SHP77 treated with DMSO at 0.1 percent for 48 hours (cell line): ENCODE measurements at regions not wholly inside any gene's neighbourhood (a gene's known extent, or its start where the extent isn't known, plus 50 kb on each side); places are given as distances from the start of the nearest gene placed in this dataset.
A peak's percentile ranks its signal among the peaks of the same experiment; 100 is the strongest.
"Not testable (repeated sequence)": the region's sequence is repeated elsewhere in the genome, so short reads cannot be mapped to it uniquely, and the experiment has no call there.

Experiments
- DNase-seq: peaks from one replicate; lab custom pipeline; 2025; lab: John Stamatoyannopoulos, UW

DNA sequence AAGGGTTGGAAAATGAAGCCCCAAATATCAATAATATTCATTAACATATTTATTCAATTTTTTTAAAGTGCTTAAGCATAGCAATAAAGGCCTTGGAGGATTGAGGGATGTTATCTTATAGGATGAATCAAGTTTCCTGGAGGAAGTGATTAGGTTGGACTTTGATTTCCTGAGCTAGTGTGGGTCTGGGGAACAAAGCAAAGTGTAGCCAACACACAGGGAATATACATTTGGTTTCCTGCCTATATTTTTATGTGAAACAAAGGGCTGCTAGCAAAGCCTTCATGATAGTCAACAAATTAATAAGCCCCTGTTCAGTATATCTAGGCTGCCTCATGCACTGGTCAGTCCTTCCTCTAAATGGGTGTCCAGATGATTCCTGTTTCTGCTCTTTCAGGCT, 261.1 kb upstream of the IL12A start:
- no peak for DNase-seq

DNA sequence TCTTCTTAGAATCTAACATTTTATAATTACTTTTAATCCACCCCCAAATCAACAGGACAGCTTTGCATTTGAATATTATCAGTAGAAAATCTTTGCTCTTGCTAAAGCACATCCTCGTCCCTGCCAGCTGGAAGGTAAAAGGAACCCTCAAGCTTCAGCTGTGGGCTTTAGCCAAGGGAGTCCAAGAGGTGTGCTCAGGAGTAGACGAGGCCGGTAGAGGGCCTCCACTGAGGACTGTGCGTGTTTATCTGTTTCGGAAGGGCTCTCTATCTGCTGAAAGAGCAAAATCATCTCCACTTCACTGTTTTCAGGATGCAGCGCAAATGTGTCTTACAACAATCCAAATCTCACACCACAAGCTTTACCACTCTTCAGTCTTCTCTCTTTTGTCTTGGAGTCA, 257.4 kb upstream of the IL12A start:
- no peak for DNase-seq

DNA sequence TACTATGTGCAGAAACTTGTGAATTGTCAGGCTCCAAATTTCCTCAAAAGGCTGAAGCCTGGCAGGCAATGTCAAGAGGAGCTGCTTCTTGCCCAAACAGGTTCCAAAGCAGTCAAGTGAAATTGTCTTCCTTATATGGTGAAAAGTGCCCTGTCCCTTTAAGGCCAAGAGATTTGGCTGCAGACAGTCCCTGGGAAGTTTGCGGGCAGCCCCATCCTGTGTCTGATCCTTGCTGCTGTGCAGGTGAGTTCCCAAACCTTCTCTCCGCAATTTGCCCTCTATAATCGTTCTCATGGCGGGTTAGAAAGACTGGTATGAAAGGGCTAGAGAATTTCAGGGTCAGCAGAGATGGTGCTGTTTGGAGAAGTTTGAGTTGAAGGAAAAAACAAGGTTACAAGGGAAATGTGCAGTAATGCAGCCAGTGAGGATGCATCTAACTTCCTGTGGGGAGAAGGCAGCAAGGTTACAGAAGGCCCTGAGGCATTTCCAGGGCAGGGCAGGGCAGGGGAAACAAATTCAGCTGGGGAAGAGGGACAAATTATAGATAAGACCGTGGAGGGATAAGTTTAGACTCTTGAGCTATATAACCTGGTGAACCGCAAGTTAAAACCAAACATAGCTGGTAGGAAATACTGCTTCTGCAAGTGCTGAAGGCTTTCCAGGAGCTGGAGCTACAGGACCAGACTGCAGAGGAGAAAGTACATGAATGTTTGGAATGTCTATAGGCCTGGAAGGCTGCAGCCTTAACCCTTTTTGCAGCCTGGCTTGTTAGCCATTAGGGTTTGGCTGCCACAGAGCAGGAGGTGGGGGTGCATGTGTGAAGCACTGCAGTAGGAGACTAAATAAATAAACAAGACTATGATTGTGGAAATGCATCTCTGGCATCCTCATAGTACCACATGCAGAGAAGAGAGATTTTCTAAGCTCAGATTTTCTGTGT, 256.2 kb upstream of the IL12A start:
- DNase-seq, result no peak

DNA sequence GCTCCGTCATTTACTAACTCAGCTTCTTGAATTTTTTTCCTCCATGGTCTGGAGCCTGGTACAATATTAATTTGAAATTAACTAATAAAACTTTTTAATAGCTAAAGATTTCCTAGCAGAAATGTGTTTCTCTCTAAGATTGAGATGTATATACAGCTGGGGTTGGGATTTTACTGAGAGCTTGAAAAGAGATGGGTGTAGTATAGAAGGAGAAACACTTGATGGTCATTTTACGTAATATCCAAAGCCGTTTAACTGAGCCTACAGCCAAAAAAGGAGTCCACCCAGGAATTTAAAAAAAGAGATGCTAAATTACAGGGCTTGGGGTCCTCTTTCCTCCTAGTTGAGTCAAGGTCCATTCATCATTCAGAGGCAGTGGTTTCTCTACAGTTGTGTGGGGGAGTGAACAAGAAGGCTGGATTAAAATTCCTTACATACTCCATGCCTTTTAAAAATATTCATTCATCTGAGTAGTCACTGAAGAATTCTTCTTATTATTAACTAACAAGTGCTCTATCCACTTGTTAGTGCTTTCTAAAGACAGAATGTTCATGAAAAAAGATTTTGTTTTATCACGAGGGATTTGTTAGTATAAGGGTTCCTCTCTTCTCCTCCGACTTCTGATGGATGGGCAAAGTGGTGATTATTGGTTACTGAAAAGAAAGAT, 255.3 kb upstream of the IL12A start:
- no peak for DNase-seq

DNA sequence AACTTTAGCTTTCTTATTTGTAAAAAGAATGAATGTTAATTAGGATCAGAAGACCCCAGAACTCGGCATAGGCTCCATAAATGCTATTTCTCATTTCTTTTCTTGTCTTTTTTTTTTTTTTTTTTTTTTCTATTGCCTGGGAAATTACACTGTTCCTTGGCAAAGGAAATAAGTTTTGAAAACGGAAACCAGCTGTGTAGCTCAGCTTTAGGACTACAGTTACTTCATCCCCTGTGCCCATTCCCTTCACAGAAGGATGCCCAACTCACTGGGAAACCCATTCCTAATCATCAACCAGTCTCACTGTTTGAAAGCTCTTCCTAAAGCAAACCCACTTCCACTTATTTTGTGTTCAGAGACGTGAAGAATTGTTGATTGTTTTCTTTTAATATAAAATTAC, 254.0 kb upstream of the IL12A start:
- DNase-seq, result no peak

DNA sequence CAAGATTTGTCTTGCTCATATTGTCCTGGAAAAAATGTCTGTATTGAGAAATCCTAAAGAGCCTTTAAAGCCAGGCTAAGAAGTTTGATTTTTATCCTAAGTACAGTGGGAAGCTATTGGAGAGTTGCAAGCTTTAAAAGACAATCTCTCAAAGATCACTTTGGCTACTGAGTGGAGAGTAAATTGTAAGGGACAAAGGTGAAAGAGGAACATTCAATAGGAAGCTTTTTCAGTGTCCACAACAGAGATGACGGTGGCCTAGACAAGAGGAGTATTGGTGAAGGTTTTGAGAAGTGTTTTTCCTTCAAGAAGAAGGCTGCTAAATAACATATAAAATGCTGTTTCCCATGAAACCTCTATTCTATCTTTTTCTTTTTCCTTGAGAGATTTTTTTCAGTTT, 249.5 kb upstream of the IL12A start:
- DNase-seq, result no peak

DNA sequence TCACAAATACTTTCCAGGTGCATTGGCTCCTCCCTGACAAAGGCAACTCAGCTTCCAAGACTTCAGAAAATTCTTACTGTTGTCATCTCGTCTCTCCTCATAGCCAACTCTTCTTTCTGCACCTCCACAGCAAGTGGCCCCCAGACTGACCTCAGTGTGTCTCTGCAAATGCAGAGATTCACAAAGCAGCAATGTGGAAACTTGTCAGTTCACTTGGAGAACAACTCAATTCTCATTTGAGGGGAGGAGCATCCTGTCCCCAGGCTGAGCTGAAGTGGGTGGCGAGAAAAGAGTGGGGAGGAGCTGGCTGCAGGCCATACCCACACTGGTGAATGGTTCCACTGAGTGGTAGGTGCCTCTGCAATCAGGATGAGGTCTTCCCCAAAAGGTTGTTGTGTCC, 248.7 kb upstream of the IL12A start:
- no peak for DNase-seq

DNA sequence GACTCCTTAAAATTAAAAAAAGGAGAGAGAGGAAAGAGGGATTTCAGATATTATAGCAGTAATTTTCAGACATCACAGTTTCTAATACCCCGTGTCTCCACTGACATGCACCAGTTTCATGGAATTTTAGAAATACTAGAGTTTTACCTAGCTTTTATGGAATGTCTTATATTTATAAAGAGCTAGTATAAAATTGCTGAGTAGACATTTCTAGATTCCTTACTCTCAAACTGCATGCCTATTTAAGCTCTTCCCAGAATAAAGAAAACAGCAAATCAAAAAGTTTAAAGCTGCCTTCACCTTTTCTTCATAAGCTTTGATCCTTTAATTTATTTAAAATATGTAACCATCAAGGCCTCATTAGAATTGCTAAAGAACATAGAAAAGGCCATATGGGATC, 247.4 kb upstream of the IL12A start:
- DNase-seq, result no peak

DNA sequence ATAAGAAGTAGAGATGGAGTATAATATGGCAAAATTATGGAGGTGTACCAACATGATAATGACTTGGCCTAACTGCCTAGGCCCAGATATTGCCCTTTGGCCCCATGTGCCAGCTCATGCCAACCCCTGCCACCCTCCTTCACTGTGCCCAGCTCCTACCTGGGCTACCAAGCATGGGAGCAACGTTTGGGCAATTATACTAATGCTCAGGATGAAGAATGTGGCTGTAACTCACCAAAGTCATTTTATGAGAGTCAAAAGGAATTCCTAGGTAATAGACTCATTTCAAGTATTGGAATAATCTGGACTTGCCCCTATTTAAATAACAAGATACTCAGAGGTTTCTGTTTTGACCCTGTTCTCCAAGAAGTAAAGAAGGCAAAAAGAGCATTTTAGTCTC, 240.2 kb upstream of the IL12A start:
- DNase-seq, result no peak

DNA sequence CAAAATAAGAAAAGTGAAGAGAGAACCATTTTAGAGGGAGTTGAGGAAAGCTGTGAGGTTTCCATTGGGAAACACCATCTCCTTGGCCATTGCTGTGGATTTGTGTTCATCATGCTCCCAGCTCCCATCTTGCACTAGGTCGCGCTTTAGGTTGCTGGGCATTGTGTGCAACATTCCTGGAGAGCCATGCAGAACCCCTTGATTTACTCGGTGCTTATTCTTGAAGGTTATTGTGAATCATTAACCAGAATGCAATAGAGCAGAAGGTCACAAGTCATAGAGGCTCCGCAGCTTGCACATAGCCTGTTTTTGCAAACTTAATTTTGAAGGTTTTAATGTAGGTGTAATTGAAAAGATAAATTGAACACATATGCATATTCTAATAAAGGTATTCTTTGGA, 239.2 kb upstream of the IL12A start:
- DNase-seq, result no peak

DNA sequence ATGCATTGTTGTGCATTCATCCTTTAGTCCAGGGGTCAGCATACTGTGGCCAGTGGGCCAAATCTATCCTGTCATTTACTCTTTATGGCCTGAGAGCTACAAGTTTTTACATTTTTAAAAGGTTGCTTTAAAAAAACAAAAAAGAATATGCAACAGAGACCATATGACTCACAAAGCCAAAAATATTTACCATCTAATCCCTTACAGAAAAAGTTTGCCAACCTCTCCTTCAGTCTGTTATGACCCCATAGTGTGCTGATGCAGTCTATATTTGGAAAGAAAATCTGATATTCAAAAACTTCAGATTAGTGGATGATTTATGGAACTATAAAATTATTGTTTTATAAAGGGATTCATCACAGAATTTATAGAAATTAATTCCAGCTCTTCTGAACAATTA, 237.5 kb upstream of the IL12A start:
- no peak for DNase-seq

DNA sequence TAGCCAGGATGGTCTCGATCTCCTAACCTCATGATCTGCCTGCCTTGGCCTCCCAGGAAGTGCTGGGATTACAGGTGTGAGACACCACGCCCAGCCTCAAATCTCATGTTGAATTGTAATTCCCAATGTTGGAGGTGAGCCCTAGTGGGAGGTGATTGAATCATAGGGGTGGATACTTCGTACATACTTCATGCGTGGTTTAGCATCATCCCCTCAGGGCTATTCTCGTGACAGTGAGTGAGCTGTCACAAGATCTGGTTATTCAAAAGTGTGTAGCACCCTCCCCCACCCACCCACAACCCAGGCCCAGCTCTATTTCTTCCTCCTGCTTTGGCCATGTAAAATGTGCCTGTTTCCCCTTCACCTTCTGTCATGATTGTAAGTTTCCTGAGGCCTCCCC, 236.9 kb upstream of the IL12A start:
- no peak for DNase-seq

DNA sequence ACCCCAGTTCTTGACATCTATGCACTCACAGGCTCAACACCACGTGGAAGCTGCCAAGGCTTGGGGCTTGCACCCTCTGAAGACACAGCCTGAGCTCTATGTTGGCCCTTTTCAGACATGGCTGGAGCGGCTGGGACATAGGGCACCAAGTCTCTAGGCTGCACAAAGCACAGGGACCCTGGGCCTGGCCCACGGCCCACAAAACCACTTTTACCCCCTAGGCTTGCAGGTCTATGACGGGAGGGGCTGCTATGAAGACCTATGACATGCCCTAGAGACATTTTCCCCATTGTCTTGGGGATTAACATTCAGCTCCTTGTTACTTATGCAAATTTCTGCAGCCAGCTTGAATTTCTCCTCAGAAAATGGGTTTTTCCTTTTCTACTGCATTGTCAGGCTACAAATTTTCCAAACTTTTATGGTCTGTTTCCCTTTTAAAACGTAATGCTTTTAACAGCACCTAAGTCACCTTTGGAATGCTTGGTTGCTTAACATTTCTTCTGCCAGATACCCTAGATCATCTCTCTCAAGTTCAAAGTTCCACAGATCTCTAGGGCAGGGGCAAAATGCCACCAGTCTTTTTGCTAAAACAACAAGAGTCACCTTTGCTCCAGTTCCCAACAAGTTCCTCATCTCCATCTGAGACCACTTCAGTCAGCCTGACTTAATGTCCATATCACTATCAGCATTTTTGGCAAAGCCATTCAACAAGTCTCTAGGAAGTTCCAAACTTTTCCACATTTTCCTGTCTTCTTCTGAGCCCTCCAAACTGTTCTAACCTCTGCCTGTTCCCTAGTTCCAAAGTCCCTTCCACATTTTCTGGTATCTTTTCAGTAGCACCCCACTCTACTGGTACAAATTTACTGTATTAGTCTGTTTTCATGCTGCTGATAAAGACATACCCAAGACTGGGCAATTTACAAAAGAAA, 232.1 kb upstream of the IL12A start:
- DNase-seq, result not testable (repeated sequence)

DNA sequence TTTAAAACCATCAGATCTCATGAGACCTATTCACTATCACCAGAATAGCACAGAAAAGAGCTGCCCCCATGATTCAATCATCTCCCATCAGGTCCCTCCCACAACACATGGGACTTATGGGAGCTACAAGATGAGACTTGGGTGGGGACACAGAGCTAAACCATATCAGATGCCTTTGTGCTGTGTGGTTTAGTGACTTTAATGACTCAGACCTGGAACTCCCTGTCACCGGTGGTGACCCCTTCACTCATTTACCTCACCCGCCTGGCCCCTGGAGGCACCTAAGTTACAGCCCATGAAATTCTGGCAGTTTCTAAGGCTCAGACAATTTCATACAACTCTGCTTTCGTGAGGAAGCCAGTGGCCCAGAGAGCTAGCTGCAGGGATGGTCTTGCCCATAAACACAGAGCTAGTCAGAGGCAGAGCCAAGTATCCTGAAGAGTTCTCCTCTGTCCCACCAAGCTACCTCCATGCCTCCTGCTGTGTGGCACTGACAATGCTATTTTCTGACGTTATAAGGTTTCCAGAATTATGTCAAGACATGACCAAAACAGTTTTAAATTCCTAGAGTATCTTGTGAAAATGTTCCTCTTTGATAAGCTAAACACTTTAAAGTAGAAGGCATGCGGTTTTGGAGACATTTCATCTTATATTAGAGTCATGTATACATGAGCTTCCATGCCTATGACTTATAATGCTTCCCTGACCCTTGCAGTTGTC, 231.1 kb upstream of the IL12A start:
- DNase-seq, result no peak

DNA sequence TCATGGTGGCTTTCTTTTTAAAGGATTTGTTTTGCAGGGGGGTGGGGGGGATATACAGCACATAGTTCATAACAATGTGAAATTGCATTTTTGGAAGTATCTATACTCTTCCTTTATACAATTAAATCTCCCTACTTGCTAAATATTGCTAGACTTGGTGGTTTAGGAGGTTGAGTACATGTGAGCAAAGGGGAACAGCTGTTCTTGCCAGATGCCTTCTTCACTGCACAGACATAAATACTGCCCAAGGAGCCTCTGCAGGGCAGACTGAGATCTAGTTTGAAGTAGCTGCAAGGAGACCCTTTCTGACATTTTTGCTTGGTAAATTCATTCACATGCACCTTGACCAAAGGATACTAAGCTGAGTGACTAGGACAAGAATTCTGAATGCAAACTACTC, 228.6 kb upstream of the IL12A start:
- DNase-seq, result no peak

DNA sequence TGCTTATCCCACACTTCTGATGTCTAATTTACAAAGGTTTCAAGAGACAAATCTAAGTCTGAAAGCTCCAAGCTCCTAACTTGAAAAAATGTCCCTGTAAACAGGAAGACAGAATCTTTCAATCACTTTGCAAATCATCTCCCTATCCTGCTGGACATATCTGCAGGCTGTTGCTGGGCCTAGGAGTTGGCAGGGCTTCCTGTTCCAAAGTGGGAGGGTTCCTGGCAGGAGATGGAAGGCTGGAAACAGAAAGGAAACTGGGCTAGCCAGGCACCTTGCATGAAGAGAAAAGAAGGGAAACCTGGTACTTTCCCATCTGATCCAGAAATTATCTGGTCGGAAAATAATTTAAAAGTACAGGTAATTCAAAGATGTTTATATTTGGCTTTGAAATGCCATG, 227.3 kb upstream of the IL12A start:
- no peak for DNase-seq

DNA sequence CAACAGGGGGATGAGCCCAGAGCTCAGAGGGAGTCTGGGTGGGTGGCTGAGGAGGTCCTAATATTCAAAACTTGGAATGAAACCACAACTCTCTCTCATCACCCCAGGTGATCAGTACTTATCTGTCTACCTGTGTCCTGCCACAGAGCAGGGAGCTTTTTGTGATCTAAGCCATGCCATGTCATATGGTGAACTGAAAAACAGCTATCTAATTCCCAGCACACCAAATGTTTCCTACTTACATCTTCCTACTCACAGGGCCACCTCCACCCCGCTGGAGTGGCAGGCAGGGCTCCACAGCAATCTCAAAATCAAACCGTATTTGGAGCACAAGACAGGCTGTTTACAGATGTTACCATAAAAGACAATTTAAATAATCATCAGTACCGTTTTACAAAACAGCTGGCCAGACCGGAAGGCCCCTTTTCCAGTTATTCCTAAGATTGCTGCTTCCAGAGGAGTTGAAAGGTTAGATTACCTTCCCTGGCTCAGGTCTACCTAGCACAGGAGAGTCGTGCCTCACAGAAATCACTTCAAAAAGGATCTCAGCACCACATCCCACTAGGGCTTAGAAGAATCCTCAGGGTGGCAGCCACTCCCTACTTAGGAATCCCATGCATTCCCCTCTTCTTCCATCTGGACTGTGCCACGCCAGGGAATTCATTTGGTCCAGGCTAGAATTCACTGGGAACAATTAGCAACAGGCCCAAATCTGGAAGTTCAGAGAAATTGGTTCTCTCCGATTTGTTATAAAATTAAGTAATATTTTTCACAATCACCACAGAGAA, 226.6 kb upstream of the IL12A start:
- no peak for DNase-seq

DNA sequence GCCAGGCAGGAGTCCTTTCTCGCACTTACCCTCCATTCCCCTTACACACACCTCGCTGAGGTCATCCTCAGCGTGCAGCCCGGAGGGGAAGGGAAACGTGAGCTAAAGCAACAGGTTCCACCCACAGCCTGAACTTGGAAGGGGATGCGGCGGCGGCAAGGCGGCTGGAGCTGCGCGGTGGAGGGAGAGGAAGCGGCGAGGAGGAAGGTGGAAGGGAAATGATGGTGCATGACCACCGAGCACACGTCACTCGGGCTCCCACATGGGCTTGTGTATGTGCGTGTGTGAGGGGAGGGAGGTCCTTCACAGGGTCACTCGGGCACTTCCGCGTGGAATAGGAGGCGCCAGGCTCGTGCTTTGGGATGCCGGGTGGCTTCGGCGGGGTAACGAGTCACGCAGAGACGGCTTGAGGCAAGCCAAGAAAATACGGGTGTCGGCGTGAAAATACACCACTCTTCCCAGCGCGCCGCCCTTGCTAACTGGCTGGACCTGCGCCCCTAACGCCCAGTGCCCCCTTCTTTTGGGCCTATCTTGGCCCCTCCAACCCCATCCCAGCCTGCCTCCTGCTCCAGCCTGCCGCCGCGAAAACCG, 225.5 kb upstream of the IL12A start:
- no peak for DNase-seq

DNA sequence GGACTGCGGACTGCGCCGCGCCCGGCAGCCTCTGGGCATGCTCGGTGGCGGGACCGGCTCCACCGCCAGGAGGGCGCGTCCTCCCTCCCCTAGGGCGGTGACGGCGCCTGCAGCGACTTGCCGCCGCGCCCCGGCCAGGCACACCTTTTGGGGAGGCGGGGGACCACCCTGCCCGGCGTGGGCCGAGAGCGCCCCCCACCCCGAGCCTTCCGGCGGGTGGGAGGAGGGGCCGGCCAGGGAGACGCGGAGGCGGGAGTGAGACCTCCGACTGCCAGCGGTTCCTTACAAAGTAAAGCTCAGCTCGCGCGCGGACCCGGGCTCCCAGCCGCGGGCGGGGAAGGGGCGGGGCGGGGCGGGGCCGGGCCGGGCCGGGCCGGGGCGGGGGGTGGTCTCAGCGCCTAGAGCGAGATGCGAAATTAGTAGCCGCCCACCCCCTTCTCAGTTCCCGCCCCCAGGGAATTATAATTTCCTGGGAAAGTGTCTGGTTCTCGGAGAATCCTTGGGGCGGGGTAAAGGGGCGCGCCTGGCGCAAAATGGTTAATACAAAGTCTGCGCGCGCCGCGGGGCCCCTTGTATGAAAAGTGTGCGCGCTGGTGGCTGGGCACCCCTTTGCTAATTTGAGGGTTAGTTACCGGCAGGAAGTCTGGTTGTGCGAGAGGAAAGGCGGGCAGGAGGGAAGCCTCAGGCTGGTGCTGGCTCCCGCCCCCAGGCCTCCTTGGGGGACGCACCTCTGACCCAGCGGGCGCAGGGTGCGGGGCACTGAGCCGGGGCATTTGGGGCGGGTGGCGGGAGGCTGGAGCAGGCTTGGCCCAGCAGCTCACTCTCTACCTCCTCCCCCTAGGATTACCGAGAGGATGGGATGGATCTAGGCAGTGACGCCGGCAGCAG, 224.8 kb upstream of the IL12A start:
- peak; percentile 72 for DNase-seq
